Endodermal cell (in vitro differentiated cells): ENCODE measurements at regions not wholly inside any gene's neighbourhood (a gene's known extent, or its start where the extent isn't known, plus 50 kb on each side); places are given as distances from the start of the nearest gene placed in this dataset.

Experiments
- DNase-seq: peaks from one replicate; pipeline ENCODE4 v3.0.0-alpha.2; 2017
- H3K27ac ChIP-seq: 2 replicates; pipeline ENCODE4 v1.5.1; 2013; ENCODE audit warnings: mild to moderate bottlenecking, low read depth, low read length, moderate library complexity
- H3K27me3 ChIP-seq: 2 replicates; pipeline ENCODE4 v1.6.1; 2013; ENCODE audit warnings: mild to moderate bottlenecking, low read length, moderate library complexity; ENCODE audit not compliant: insufficient read depth, control insufficient read depth, poor library complexity, severe bottlenecking
- H3K36me3 ChIP-seq: 2 replicates; pipeline ENCODE4 v1.7.0; 2013; ENCODE audit warnings: mild to moderate bottlenecking, low read length, moderate library complexity; ENCODE audit not compliant: control insufficient read depth, insufficient read depth
- H3K4me1 ChIP-seq: one replicate; pipeline ENCODE4 v1.7.0; 2013; ENCODE audit warnings: low read length; ENCODE audit not compliant: control insufficient read depth, insufficient read depth
- H3K4me3 ChIP-seq: 2 replicates; pipeline ENCODE4 v1.5.1; 2013; ENCODE audit warnings: mild to moderate bottlenecking, low read length, moderate library complexity
- H3K9ac ChIP-seq: 2 replicates; pipeline ENCODE4 v1.6.1; 2013; ENCODE audit warnings: mild to moderate bottlenecking, low read length, moderate library complexity; ENCODE audit not compliant: poor library complexity, severe bottlenecking; ENCODE audit errors: extremely low read depth
- H3K9me3 ChIP-seq: 2 replicates; pipeline ENCODE4 v1.6.1; 2013; ENCODE audit warnings: mild to moderate bottlenecking, low read length, moderate library complexity; ENCODE audit not compliant: control insufficient read depth
- H3K27ac Mint-ChIP-seq: 2 replicates; pipeline ENCODE4 v1.8.0; 2020; ENCODE audit warnings: mixed read lengths
- H3K27me3 Mint-ChIP-seq: 2 replicates; pipeline ENCODE4 v1.8.0; 2021; ENCODE audit warnings: mild to moderate bottlenecking, mixed read lengths; ENCODE audit not compliant: insufficient read depth
- H3K36me3 Mint-ChIP-seq: 2 replicates; pipeline ENCODE4 v1.8.0; 2020; ENCODE audit warnings: low read depth, mixed read lengths
- H3K4me1 Mint-ChIP-seq: 2 replicates; pipeline ENCODE4 v1.8.0; 2020; ENCODE audit warnings: mixed read lengths
- H3K4me3 Mint-ChIP-seq: 2 replicates; pipeline ENCODE4 v1.8.0; 2020; ENCODE audit warnings: mild to moderate bottlenecking, moderate library complexity, mixed read lengths
- H3K9me3 Mint-ChIP-seq: 2 replicates; pipeline ENCODE4 v1.8.0; 2020; ENCODE audit warnings: mild to moderate bottlenecking, mixed read lengths
- WGBS, 2 experiments: methylation state at CpG; one replicate each; pipeline versions ENCODE4 v1.1.5 to v1.1.7; 2013; ENCODE audit warnings: missing lambda C conversion rate in 2 of 2, mixed read lengths in 1 of 2; ENCODE audit not compliant: insufficient coverage in 1 of 2, insufficient read length in 1 of 2; 5-methylcytosine and 5-hydroxymethylcytosine counted together
- TF ChIP-seq, protein P1 (sequence below): fragments of 200-600 bp; sonication (generic); conservative IDR thresholded peaks from 2 replicates; pipeline ENCODE4 v1.5.0; 2021; ENCODE audit warnings: antibody characterized with exemption, mild to moderate bottlenecking

GRCh38 chr12:20119596-20120402, 248.5 kb upstream of the PDE3A start:
- H3K4me1 Mint-ChIP-seq: peaks cover 4% of the 10 kb centered on the region
- no peak overlapping the region for H3K4me3 Mint-ChIP-seq
- Histone ChIP-seq H3K9me3 (no peaks in the 10 kb centered on the region), H3K36me3 (no peaks in the 10 kb centered on the region), H3K27me3 (no peaks in the 10 kb centered on the region), H3K27ac (no peak overlapping the region), H3K4me1 (no peaks in the 10 kb centered on the region), H3K4me3 (no peak overlapping the region), H3K9ac (no peak overlapping the region)
- TF ChIP-seq, protein P1, sequence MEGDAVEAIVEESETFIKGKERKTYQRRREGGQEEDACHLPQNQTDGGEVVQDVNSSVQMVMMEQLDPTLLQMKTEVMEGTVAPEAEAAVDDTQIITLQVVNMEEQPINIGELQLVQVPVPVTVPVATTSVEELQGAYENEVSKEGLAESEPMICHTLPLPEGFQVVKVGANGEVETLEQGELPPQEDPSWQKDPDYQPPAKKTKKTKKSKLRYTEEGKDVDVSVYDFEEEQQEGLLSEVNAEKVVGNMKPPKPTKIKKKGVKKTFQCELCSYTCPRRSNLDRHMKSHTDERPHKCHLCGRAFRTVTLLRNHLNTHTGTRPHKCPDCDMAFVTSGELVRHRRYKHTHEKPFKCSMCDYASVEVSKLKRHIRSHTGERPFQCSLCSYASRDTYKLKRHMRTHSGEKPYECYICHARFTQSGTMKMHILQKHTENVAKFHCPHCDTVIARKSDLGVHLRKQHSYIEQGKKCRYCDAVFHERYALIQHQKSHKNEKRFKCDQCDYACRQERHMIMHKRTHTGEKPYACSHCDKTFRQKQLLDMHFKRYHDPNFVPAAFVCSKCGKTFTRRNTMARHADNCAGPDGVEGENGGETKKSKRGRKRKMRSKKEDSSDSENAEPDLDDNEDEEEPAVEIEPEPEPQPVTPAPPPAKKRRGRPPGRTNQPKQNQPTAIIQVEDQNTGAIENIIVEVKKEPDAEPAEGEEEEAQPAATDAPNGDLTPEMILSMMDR: no peak
- H3K27me3 Mint-ChIP-seq: no peaks in the 10 kb centered on the region
- no peak for DNase-seq
- peaks cover 14% of the 10 kb centered on the region for H3K9me3 Mint-ChIP-seq
- no peak overlapping the region for H3K27ac Mint-ChIP-seq
- H3K36me3 Mint-ChIP-seq: no peaks in the 10 kb centered on the region
- 90 to 100% methylated on average over 2 to 8 of the region's 11 CpGs for WGBS, 2 experiments

GRCh38 chr12:20120403-20120725, 248.0 kb upstream of the PDE3A start:
- H3K9ac ChIP-seq: no peak overlapping the region
- H3K27ac ChIP-seq: no peak overlapping the region
- no peaks in the 10 kb centered on the region for H3K27me3 ChIP-seq
- peaks cover 4% of the 10 kb centered on the region for H3K4me1 Mint-ChIP-seq
- H3K4me3 Mint-ChIP-seq: no peak overlapping the region
- no peaks in the 10 kb centered on the region for H3K9me3 ChIP-seq
- no peaks in the 10 kb centered on the region for H3K27me3 Mint-ChIP-seq
- H3K36me3 ChIP-seq: no peaks in the 10 kb centered on the region
- H3K4me3 ChIP-seq: no peak overlapping the region
- TF ChIP-seq, protein P1: no peak
- H3K36me3 Mint-ChIP-seq: no peaks in the 10 kb centered on the region
- no peak overlapping the region for H3K27ac Mint-ChIP-seq
- no peak for DNase-seq
- no peaks in the 10 kb centered on the region for H3K4me1 ChIP-seq
- peaks cover 11% of the 10 kb centered on the region for H3K9me3 Mint-ChIP-seq

DNA sequence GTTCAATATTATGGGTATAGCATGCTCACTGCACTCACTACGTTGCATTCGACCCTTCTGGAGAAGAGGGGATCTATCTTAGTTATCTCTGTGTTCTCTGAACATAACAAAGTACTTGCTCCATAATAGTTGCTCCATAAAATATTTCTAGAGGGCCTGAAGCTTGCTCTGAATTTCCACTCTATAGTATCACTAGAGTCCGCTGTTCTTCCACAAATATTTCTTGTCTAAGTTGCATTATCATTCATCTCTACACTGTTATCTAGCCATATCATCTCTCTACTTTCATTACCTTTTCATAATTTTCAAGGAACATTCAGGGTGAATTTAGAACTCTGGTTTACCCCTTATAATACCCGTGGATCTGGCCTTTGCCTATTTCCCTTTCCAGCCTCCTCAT, 246.1 kb upstream of the PDE3A start:
- Mint-ChIP-seq H3K4me3 (no peak overlapping the region), H3K9me3 (no peaks in the 10 kb centered on the region), H3K36me3 (no peaks in the 10 kb centered on the region), H3K27me3 (no peaks in the 10 kb centered on the region), H3K27ac (no peak overlapping the region), H3K4me1 (peaks cover 4% of the 10 kb centered on the region)
- H3K4me1 ChIP-seq: no peaks in the 10 kb centered on the region
- no peak overlapping the region for H3K27ac ChIP-seq
- TF ChIP-seq, protein P1: no peak
- H3K9ac ChIP-seq: no peak overlapping the region
- WGBS, 2 experiments: 88 to 93% methylated on average over 4 of the region's 4 CpGs
- no peak for DNase-seq
- no peaks in the 10 kb centered on the region for H3K27me3 ChIP-seq
- H3K36me3 ChIP-seq: no peaks in the 10 kb centered on the region
- H3K9me3 ChIP-seq: no peaks in the 10 kb centered on the region
- H3K4me3 ChIP-seq: no peak overlapping the region
